ENCODE measurements at regions not wholly inside any gene's neighbourhood (a gene's known extent, or its start where the extent isn't known, plus 50 kb on each side); places are given as distances from the start of the nearest gene placed in this dataset.

DNA sequence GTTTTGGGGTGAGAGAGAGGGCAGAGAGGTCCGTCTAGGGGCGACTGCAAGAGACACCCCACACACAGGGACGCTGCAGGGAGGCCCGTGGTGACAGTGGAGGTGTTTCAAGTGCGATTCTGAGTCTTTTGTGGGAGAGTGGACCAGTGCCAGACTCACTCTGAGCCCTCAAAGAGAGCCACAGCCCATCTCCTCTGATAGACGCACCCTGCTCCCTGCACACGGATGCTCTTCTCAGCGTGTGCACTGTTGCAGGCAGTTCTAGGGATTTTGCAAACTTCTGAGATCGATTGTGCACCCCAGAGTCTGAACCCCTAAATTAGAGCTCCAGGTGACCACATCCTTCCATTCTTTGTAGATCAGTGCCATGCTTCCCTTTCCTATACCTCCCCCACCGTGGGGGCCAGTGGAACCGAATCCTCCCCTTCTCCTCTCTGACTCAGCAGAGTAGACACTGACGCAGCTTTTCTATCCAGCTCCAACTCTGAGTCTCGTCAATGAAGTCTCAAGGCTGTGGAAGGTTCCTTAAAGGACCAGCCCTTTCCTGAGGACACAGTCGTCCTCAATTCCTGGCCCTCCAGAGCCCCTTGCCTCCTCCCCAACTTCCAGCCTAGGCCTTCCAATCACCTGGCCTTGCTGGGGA lies 83.8 kb downstream of the TMEM130 start:
- TF ChIP-seq, protein P1, sequence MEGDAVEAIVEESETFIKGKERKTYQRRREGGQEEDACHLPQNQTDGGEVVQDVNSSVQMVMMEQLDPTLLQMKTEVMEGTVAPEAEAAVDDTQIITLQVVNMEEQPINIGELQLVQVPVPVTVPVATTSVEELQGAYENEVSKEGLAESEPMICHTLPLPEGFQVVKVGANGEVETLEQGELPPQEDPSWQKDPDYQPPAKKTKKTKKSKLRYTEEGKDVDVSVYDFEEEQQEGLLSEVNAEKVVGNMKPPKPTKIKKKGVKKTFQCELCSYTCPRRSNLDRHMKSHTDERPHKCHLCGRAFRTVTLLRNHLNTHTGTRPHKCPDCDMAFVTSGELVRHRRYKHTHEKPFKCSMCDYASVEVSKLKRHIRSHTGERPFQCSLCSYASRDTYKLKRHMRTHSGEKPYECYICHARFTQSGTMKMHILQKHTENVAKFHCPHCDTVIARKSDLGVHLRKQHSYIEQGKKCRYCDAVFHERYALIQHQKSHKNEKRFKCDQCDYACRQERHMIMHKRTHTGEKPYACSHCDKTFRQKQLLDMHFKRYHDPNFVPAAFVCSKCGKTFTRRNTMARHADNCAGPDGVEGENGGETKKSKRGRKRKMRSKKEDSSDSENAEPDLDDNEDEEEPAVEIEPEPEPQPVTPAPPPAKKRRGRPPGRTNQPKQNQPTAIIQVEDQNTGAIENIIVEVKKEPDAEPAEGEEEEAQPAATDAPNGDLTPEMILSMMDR (IDR thresholded peaks at IDR 0.05; ENCODE audit: low read depth, low read length) = no peak
- TF ChIP-seq EZH2phosphoT487 (IDR thresholded peaks at IDR 0.05; ENCODE audit: low read depth) = no peak
